Activated CD4-positive, alpha-beta T cell treated with anti-CD3 and anti-CD28 coated beads, Interleukin-2, amount 10 ng/mL, durations not matched to agents 24 days and 14 days (primary cell): ENCODE measurements at regions not wholly inside any gene's neighbourhood (a gene's known extent, or its start where the extent isn't known, plus 50 kb on each side); places are given as distances from the start of the nearest gene placed in this dataset.

Source experiments
- DNase-seq: peaks from one replicate; pipeline ENCODE4 v3.0.0; 2022
- H3K27ac Mint-ChIP-seq: one replicate; pipeline ENCODE4 v1.8.0; 2022; ENCODE audit warnings: mild to moderate bottlenecking, mixed read lengths
- H3K27me3 Mint-ChIP-seq: one replicate; pipeline ENCODE4 v1.8.0; 2022; ENCODE audit warnings: mixed read lengths
- H3K36me3 Mint-ChIP-seq: one replicate; pipeline ENCODE4 v1.8.0; 2022; ENCODE audit warnings: low read depth, mild to moderate bottlenecking, mixed read lengths
- H3K4me1 Mint-ChIP-seq: one replicate; pipeline ENCODE4 v1.8.0; 2021; ENCODE audit warnings: mixed read lengths
- H3K4me3 Mint-ChIP-seq: one replicate; pipeline ENCODE4 v1.8.0; 2022; ENCODE audit warnings: mild to moderate bottlenecking, moderate library complexity, mixed read lengths
- H3K9me3 Mint-ChIP-seq: one replicate; pipeline ENCODE4 v1.8.0; 2021; ENCODE audit warnings: mixed read lengths
- intact Hi-C: fragments of 100-400 bp; cut with micrococcal nuclease; formaldehyde crosslinking; loops from one replicate; pipeline ENCODE4 v1.15.1; 2023

DNA sequence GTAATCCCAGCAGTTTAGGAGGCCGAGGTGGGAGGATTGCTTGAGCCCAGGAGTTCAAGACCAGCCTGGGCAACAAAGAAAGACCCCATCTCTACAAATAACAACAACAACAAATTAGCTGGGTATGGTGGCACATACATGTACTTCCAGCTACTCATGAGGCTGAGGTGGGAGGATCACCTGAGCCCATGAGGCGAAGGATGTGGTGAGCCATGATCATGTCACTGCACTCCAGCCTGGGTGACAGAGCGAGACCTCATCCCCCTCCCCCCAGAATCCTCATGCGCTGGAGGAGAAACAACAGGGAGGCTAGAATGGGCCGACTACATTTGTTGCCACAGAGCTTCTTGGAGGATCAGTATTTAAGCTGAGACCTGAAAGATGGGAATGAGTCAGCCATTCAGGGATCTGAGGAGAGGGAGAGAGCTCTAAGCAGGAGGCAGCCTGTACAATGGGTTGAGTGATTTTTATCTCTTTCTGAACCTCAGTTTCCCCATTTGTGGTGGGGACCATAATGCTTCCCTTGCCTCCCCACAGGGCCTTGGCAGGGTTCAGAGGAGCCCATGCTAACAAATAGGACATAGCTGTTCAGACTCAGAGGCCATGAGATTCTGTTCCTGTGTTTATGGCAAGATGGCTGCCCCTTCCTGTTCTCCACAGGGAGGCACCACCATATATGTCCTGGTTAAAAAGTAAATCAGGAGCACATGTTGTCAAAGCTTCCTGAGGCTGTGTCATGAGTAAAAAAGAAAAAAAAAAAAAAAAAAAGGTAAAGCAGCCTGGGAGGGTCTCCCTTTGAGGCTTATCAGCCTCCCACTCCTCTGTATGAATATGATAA lies 131.4 kb upstream of the HAAO start:
- intact Hi-C loops, result loop anchor here (10.0 kb wide), 1 partner anchor 69 kb away; no protein-coding TSS in a partner anchor

DNA sequence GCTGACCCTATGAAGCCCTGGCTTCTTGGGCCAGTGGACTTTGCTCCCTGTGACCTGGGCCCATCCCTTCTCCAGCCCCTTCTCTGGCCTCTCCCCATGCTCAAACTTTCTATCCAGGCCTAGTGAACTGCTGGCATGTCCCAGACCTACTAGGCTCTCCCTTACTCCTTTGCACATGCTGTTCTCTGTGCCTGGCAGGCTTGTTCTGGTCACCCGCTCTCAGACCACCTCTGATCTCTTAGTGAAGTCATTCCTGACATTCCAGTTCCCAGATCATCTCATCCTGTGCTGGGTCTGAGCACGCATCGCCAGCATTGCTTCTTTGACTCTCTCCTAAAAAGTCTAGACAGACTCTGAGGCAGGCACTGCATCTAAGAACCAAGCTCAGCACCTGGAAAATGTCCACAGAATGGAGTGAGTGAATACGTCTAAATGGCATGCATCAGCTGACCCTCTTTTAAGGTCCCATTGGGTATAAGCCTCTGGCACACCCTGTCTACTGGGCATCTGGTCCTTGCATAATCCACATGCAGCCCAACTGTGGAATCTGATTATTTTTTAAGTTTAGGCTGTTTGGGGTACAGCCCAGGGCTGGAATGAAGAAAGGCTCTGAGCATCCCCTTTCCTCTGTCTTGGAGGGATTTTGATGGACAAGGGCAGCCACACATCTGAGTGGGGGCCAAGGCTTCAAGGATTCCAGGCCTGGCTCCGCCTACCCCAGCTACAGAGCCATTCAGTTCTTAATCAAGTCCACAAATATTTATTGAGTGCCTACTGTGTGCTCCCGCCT lies 130.6 kb upstream of the HAAO start:
- no peaks in the 10 kb centered on the region for H3K4me1 Mint-ChIP-seq
- no peaks in the 10 kb centered on the region for H3K36me3 Mint-ChIP-seq
- H3K9me3 Mint-ChIP-seq, result no peaks in the 10 kb centered on the region
- intact Hi-C loops, result loop anchor here (10.0 kb wide), 1 partner anchor 68 kb away; no protein-coding TSS in a partner anchor
- DNase-seq, result no peak
- no peak overlapping the region for H3K27ac Mint-ChIP-seq
- H3K27me3 Mint-ChIP-seq, result peaks cover 4% of the 10 kb centered on the region
- H3K4me3 Mint-ChIP-seq, result no peak overlapping the region

More for the DNA sequence above, 131.4 kb upstream of the HAAO start:
- H3K27me3 Mint-ChIP-seq, result peaks cover 4% of the 10 kb centered on the region
- no peaks in the 10 kb centered on the region for H3K4me1 Mint-ChIP-seq
- no peaks in the 10 kb centered on the region for H3K9me3 Mint-ChIP-seq
- DNase-seq, result no peak
- H3K4me3 Mint-ChIP-seq, result no peak overlapping the region
- H3K27ac Mint-ChIP-seq, result no peak overlapping the region
- no peaks in the 10 kb centered on the region for H3K36me3 Mint-ChIP-seq

DNA sequence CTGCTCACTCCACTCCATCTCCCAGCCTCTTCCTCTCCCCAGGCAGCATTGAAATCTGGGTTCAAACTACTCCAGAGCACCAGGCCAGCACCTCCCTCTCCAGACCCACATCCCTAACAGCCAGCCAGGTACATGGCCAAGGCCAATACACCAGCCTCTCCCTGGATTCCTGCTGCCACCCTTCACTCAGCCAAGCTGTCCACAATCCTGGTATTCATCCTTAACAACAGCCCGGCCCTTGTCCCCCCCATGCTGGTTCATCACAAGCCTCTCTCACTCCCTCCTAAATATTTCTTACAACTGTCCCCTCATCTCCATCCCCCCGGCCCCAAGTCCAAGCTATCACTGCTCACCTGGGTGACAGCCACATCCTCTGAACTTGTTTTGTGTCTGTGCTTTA lies 129.9 kb upstream of the HAAO start:
- H3K9me3 Mint-ChIP-seq, result no peaks in the 10 kb centered on the region
- H3K27ac Mint-ChIP-seq, result no peak overlapping the region
- intact Hi-C loops, result loop anchor here (10.0 kb wide), 1 partner anchor 67 kb away; no protein-coding TSS in a partner anchor
- H3K27me3 Mint-ChIP-seq, result peaks cover 4% of the 10 kb centered on the region
- no peak for DNase-seq
- H3K36me3 Mint-ChIP-seq, result no peaks in the 10 kb centered on the region
- peaks cover 2% of the 10 kb centered on the region for H3K4me1 Mint-ChIP-seq
- no peak overlapping the region for H3K4me3 Mint-ChIP-seq

DNA sequence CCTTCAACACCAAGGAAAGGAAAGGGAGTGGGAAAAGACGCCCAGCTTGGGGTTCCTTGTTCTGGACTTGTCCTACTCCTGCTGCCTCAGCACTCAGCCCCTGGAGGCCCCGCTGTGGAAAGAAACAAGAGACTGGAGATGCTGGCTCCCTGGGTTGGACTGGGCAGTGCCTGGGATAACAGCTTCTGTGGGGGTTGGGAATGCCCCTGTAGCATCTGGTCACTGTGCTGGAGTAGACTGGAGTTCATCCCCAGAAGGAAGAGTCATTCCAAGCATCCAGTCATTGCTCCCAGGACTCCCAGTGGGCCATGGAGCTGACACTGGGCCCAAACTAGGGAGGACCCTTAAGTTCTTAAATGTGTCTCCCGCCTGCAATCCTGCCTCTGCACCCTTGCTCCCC lies 129.3 kb upstream of the HAAO start:
- H3K4me1 Mint-ChIP-seq, result peaks cover 2% of the 10 kb centered on the region
- H3K4me3 Mint-ChIP-seq, result no peak overlapping the region
- DNase-seq, result no peak
- H3K27me3 Mint-ChIP-seq, result peaks cover 4% of the 10 kb centered on the region
- H3K27ac Mint-ChIP-seq, result no peak overlapping the region
- H3K36me3 Mint-ChIP-seq, result no peaks in the 10 kb centered on the region
- no peaks in the 10 kb centered on the region for H3K9me3 Mint-ChIP-seq
- intact Hi-C loops, result loop anchor here (10.0 kb wide), 1 partner anchor 67 kb away; no protein-coding TSS in a partner anchor

DNA sequence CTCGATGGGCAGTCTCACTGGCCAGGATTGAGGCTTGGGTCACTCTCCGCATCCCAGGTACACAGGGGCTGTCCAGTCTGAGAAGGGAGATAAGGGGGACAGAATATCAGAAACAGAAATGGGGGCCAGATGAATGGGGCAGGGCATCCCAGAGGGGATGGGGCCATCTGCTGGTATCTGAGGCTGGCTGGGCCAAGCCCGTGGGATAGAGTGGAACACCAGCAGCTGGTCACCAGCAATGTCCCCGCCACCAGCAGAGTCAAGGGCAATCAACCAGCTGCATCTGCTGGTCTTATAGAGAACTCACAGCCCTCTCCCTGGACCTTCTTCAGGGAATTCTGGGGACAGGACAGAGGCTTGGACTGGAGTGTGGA lies 128.8 kb upstream of the HAAO start:
- no peak for DNase-seq
- no peaks in the 10 kb centered on the region for H3K36me3 Mint-ChIP-seq
- peaks cover 4% of the 10 kb centered on the region for H3K27me3 Mint-ChIP-seq
- H3K4me3 Mint-ChIP-seq, result no peak overlapping the region
- intact Hi-C loops, result loop anchor here (10.0 kb wide), 1 partner anchor 66 kb away; no protein-coding TSS in a partner anchor
- H3K27ac Mint-ChIP-seq, result no peak overlapping the region
- peaks cover 2% of the 10 kb centered on the region for H3K4me1 Mint-ChIP-seq
- H3K9me3 Mint-ChIP-seq, result no peaks in the 10 kb centered on the region

DNA sequence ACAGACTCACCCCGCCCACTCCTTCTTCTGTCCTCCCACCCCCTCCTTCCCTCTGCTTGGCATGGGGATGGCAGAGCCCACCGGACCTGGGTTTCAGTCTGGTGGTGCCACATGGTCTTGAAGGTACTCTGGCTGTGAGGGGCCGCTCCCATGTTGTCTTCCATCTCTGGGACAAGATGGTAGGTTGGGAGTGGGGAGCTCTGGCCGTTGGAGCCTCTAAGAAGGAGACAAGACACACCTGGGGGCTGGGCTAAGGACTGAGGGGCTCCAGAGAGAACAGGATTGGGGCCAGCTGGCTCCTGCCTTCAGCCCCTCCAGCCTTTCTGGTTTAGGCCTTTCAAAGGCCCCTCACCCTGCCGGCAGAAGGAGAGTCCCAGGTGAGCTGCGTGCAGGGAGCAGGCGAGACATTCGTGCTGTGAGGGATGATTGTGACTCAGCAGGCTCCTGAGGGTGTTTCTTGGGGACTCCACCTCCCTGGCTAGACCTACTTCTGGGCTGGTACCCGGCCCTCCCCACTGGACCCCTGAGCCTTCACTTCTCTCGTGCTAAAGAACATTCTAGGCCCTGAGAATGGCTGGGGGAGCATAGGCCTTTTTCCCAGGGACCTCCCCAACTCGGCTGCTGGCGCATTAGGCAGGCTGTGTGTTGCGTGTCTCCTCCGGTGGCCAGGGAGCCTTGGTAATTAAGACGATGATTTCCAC lies 128.2 kb upstream of the HAAO start:
- Mint-ChIP-seq H3K4me3 (no peak overlapping the region), H3K27me3 (peaks cover 4% of the 10 kb centered on the region), H3K4me1 (peaks cover 2% of the 10 kb centered on the region), H3K27ac (no peak overlapping the region), H3K36me3 (no peaks in the 10 kb centered on the region), H3K9me3 (no peaks in the 10 kb centered on the region)
- DNase-seq, result no peak
- intact Hi-C loops, result loop anchor here (10.0 kb wide), 1 partner anchor 66 kb away; no protein-coding TSS in a partner anchor

DNA sequence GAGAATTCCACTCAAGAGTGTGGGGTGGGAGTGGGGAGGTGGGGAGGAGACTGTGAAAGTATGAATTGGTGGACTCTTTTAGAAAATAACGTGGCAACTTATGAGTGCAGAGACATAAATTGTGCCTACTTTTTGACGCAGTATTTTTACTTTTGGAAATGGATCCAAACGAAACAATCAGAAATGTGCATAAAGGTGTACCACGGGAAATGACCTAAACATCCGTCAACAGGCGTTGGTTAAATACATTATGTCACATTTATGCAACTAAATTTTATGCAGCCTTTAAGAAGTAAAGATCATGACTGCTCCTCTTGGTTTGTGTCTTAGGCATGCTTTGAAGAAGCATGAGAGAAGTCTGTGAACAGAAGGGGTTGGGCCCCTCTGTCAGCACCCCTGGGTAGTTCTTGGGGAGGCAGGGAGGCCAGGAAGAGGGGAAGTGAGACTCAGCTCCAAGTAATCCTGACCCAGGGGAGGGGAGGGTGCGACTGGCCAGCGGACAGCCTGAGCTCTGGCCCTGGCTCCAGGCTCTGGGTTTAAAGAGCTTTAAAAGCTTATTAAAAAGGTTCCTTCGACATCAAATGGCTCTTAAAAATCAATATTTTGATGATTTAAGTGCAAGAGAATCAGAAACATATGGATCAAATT lies 126.4 kb upstream of the HAAO start:
- intact Hi-C loops, result no loop called here
- no peak for DNase-seq
- Mint-ChIP-seq H3K27me3 (peaks cover 4% of the 10 kb centered on the region), H3K9me3 (no peaks in the 10 kb centered on the region), H3K27ac (no peak overlapping the region), H3K4me1 (peaks cover 2% of the 10 kb centered on the region), H3K36me3 (no peaks in the 10 kb centered on the region), H3K4me3 (no peak overlapping the region)

DNA sequence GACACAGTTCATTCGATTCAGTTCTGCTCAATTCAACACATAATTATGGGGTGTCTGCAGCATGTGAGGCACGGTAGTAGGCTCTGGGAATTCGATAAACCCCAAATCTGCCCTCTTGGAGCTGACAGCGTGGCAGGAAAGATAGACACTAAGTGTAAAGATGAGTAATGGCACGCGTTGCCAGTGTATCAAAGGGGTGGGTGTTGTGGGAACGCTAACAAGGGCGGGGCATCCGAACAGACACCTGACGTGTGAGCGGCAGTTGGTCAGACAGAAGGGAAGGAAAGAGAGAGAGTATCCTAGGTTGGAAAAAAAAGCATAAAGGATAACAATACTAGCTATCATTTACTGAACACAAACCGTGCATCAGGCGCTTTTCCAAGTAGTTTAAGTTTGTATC lies 125.7 kb upstream of the HAAO start:
- Mint-ChIP-seq H3K4me3 (no peak overlapping the region), H3K36me3 (no peaks in the 10 kb centered on the region), H3K4me1 (peaks cover 6% of the 10 kb centered on the region), H3K27ac (no peak overlapping the region), H3K9me3 (no peaks in the 10 kb centered on the region), H3K27me3 (peaks cover 4% of the 10 kb centered on the region)
- no peak for DNase-seq
- intact Hi-C loops, result no loop called here

DNA sequence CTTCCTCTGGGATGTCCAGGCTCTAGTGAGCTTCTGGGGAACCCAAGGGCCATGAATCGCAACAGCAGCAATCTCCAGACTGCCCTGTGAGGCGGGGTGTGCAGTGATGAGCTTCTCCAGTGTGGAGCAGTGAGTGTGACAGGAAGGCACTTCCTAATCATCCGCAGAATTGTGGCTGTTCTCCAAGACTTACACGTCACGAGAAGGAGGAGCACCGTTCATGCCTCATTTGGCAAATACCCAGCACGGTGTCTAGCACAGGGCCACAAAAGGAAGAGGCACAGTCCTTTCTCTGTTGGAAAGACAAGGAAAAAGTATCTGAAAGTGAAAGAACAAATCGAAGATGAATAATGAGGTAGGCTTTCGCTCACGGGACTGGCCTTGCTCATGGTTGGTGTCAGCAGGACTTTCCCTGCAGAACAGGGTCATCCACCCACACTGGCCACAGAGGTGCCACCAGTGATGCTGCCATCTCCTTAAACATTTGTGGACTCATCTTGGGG lies 125.1 kb upstream of the HAAO start:
- Mint-ChIP-seq H3K4me3 (no peak overlapping the region), H3K9me3 (no peaks in the 10 kb centered on the region), H3K27me3 (peaks cover 4% of the 10 kb centered on the region), H3K4me1 (peaks cover 6% of the 10 kb centered on the region), H3K27ac (no peak overlapping the region), H3K36me3 (no peaks in the 10 kb centered on the region)
- no peak for DNase-seq
- intact Hi-C loops, result no loop called here

DNA sequence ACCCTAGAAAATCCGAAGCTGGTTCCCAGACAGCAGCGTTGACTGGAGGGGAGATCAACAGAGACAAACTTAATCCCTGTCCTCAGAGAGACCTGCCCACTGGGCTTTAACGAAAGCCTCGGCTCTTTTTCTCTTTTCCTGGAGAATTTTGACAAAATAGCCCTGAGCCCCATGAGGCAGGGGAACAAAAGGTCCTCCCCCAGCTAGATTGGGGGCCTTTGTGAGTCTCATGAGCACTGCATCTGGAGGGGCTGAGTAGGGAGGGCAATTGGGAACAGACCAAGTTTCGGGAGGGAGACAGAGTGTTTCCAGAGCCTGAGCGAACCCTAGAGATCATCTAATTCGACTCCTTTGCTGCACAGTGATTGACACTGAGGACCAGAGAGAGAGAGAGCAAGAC lies 123.9 kb upstream of the HAAO start:
- no peak overlapping the region for H3K4me3 Mint-ChIP-seq
- peaks cover 1% of the 10 kb centered on the region for H3K27me3 Mint-ChIP-seq
- no peak overlapping the region for H3K27ac Mint-ChIP-seq
- peaks cover 6% of the 10 kb centered on the region for H3K4me1 Mint-ChIP-seq
- H3K36me3 Mint-ChIP-seq, result no peaks in the 10 kb centered on the region
- intact Hi-C loops, result no loop called here
- no peaks in the 10 kb centered on the region for H3K9me3 Mint-ChIP-seq
- no peak for DNase-seq

DNA sequence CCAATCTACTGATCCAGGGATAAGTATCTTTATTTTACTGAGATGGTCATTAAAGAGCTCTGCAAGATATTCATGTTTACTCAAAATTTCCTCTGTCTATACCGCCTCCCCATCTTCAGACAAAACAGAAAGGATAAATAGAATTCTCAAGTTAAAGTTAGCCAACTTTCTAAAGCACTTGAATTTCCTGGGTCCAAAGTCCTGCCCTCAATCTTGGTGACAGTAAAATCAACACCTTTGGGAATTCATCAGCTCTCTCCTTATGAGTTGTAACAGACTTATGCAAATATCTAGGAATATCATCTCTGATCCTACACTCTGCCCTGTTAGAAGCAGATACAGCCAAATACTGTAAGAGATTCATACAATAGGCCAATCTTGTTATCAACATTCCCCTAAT lies 122.5 kb upstream of the HAAO start:
- Mint-ChIP-seq H3K9me3 (no peaks in the 10 kb centered on the region), H3K4me1 (peaks cover 6% of the 10 kb centered on the region), H3K27me3 (peaks cover 3% of the 10 kb centered on the region), H3K27ac (no peak overlapping the region), H3K4me3 (no peak overlapping the region), H3K36me3 (no peaks in the 10 kb centered on the region)
- intact Hi-C loops, result no loop called here
- no peak for DNase-seq

DNA sequence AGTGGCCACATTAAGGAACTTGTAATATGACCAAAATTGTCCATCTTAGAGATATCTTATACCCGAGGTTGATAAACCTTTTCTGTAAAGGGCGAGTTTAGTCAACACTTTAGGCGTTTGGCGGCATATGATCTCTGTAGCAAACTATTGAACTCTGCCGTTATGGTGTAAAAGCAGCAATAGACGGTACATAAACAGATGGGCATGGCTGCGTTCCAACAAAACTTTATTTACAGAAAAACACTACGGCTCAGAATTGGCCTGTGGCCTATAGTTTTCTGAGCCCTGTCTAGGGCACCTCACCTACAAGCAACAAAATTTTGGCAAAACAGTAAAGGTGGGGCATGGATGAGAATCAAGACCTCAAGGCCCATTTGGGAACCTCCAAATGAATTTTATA lies 121.9 kb upstream of the HAAO start:
- H3K4me3 Mint-ChIP-seq, result no peak overlapping the region
- H3K27ac Mint-ChIP-seq, result no peak overlapping the region
- intact Hi-C loops, result no loop called here
- peaks cover 3% of the 10 kb centered on the region for H3K27me3 Mint-ChIP-seq
- no peaks in the 10 kb centered on the region for H3K9me3 Mint-ChIP-seq
- H3K4me1 Mint-ChIP-seq, result peaks cover 6% of the 10 kb centered on the region
- DNase-seq, result no peak
- H3K36me3 Mint-ChIP-seq, result no peaks in the 10 kb centered on the region

DNA sequence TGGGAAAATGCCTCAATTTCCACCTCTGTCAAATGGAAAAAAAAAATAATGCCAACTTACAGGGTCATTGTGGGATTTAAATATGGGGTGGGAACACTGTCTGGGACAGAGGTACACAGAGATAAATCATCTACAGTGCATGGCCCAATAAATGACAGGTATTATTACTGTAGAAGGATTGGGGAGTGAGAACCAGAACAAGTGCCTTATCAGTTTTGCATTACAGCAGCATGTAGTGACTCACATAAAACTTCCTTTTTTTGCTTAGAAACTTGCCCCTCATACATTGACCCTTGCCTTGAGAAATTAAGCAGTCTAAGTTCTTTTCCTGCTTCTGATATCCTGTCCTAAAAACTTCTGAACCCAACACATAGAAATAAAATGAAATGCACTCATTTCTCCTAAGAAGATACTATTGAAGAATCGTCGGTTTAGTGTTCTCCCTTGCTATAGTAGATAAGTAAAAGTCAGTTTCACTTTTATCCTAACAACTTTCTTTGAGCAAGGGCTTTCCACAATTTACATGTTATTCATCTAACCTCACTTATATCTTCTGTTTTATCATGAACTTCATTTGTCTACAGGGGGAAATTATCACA lies 121.0 kb upstream of the HAAO start:
- Mint-ChIP-seq H3K9me3 (no peaks in the 10 kb centered on the region), H3K27me3 (peaks cover 3% of the 10 kb centered on the region), H3K36me3 (no peaks in the 10 kb centered on the region), H3K4me1 (peaks cover 6% of the 10 kb centered on the region), H3K4me3 (peak overlapping the region; percentile 16), H3K27ac (no peak overlapping the region)
- intact Hi-C loops, result no loop called here
- no peak for DNase-seq
